Thymus (tissue), 11 donors: ENCODE measurements at regions not wholly inside any gene's neighbourhood (a gene's known extent, or its start where the extent isn't known, plus 50 kb on each side); places are given as distances from the start of the nearest gene placed in this dataset.

Source experiments
- DNase-seq, 9 donors: peaks; one replicate each; pipeline ENCODE4 v3.0.0-alpha.2; 2013; ENCODE audit warnings: low spot score in 9 of 9, low read depth in 6 of 9, missing footprints in 1 of 9
- H3K27ac ChIP-seq, 2 donors: one replicate each; pipeline ENCODE4 v1.5.1; 2013; ENCODE audit warnings: control low read depth in 1 of 2, low read depth in 1 of 2, low read length in 1 of 2, mild to moderate bottlenecking in 1 of 2, moderate library complexity in 1 of 2
- H3K27me3 ChIP-seq, 2 donors: one replicate each; pipeline ENCODE4 v1.5.1; 2013; ENCODE audit warnings: low read length in 1 of 2; ENCODE audit not compliant: control insufficient read depth in 2 of 2, insufficient read depth in 1 of 2
- H3K36me3 ChIP-seq, 2 donors: one replicate each; pipeline ENCODE4 v1.5.1; 2013; ENCODE audit warnings: low read length in 1 of 2, mild to moderate bottlenecking in 1 of 2, moderate library complexity in 1 of 2; ENCODE audit not compliant: control insufficient read depth in 2 of 2, insufficient read depth in 2 of 2
- H3K4me1 ChIP-seq, 2 donors: one replicate each; pipeline ENCODE4 v1.5.1; 2013; ENCODE audit warnings: low read length in 2 of 2; ENCODE audit not compliant: control insufficient read depth in 2 of 2, insufficient read depth in 2 of 2
- H3K4me3 ChIP-seq, 2 donors: one replicate each; pipeline ENCODE4 v1.5.1; 2013; ENCODE audit warnings: low read length in 2 of 2, control low read depth in 1 of 2, mild to moderate bottlenecking in 1 of 2
- H3K9me3 ChIP-seq, 2 donors: one replicate each; pipeline ENCODE4 v1.5.1; 2013; ENCODE audit warnings: low read length in 1 of 2, mild to moderate bottlenecking in 1 of 2; ENCODE audit not compliant: control insufficient read depth in 2 of 2, insufficient read depth in 1 of 2
- WGBS: extraction: QIAGEN DNeasy Blood & Tissue Kit; methylation state at CpG from one replicate; pipeline ENCODE4 v1.1.7; 2013; 5-methylcytosine and 5-hydroxymethylcytosine counted together
- donor health status: healthy.

GRCh38 chr6:93975159-93975558, 555.8 kb upstream of the EPHA7 start:
- no peaks in the 10 kb centered on the region for H3K4me1 ChIP-seq
- WGBS, result 70% methylated on average over 3 of the region's 3 CpGs
- no peak overlapping the region for H3K27ac ChIP-seq
- no peaks in the 10 kb centered on the region for H3K9me3 ChIP-seq
- H3K36me3 ChIP-seq, result no peaks in the 10 kb centered on the region
- no peaks in the 10 kb centered on the region for H3K27me3 ChIP-seq
- DNase-seq, result no peak
- H3K4me3 ChIP-seq, result no peak overlapping the region

GRCh38 chr6:93974332-93974731, 555.0 kb upstream of the EPHA7 start:
- H3K4me3 ChIP-seq, result no peak overlapping the region
- no peak for DNase-seq
- 89% methylated on average over 2 of the region's 2 CpGs for WGBS
- no peaks in the 10 kb centered on the region for H3K27me3 ChIP-seq
- H3K36me3 ChIP-seq, result no peaks in the 10 kb centered on the region
- no peaks in the 10 kb centered on the region for H3K4me1 ChIP-seq
- H3K27ac ChIP-seq, result no peak overlapping the region
- no peaks in the 10 kb centered on the region for H3K9me3 ChIP-seq

GRCh38 chr6:93972791-93973190, 553.4 kb upstream of the EPHA7 start:
- Histone ChIP-seq H3K9me3 (no peaks in the 10 kb centered on the region), H3K36me3 (no peaks in the 10 kb centered on the region), H3K27me3 (no peaks in the 10 kb centered on the region), H3K4me1 (no peaks in the 10 kb centered on the region), H3K4me3 (no peak overlapping the region), H3K27ac (no peak overlapping the region)
- DNase-seq, result no peak
- WGBS, result 94% methylated on average over 3 of the region's 3 CpGs

- no peak for DNase-seq
- Histone ChIP-seq H3K9me3 (no peaks in the 10 kb centered on the region), H3K27me3 (no peaks in the 10 kb centered on the region), H3K27ac (no peak overlapping the region), H3K36me3 (no peaks in the 10 kb centered on the region), H3K4me3 (no peak overlapping the region), H3K4me1 (no peaks in the 10 kb centered on the region)
- WGBS, result 88% methylated on average over 5 of the region's 5 CpGs
Measured at GRCh38 chr6:93970684-93971083, 551.3 kb upstream of the EPHA7 start.

GRCh38 chr6:93968126-93968525, 548.8 kb upstream of the EPHA7 start:
- no peak overlapping the region for H3K4me3 ChIP-seq
- no peaks in the 10 kb centered on the region for H3K9me3 ChIP-seq
- H3K27ac ChIP-seq, result no peak overlapping the region
- H3K4me1 ChIP-seq, result no peaks in the 10 kb centered on the region
- no peaks in the 10 kb centered on the region for H3K36me3 ChIP-seq
- 85% methylated on average over 4 of the region's 4 CpGs for WGBS
- no peak for DNase-seq
- no peaks in the 10 kb centered on the region for H3K27me3 ChIP-seq

- H3K4me3 ChIP-seq, result no peak overlapping the region
- H3K36me3 ChIP-seq, result no peaks in the 10 kb centered on the region
- H3K9me3 ChIP-seq, result no peaks in the 10 kb centered on the region
- no peaks in the 10 kb centered on the region for H3K4me1 ChIP-seq
- 89% methylated on average over 1 of the region's 1 CpG for WGBS
- no peak overlapping the region for H3K27ac ChIP-seq
- no peaks in the 10 kb centered on the region for H3K27me3 ChIP-seq
- DNase-seq, result no peak
Measured at GRCh38 chr6:93964926-93965325, 545.6 kb upstream of the EPHA7 start.

- H3K36me3 ChIP-seq, result no peaks in the 10 kb centered on the region
- no peak for DNase-seq
- no peak overlapping the region for H3K27ac ChIP-seq
- H3K4me3 ChIP-seq, result no peak overlapping the region
- no peaks in the 10 kb centered on the region for H3K9me3 ChIP-seq
- no peaks in the 10 kb centered on the region for H3K4me1 ChIP-seq
- H3K27me3 ChIP-seq, result no peaks in the 10 kb centered on the region
- WGBS, result 54% methylated on average over 1 of the region's 1 CpG
Measured at GRCh38 chr6:93964321-93964720, 545.0 kb upstream of the EPHA7 start.

- Histone ChIP-seq H3K27me3 (no peaks in the 10 kb centered on the region), H3K4me1 (no peaks in the 10 kb centered on the region), H3K9me3 (no peaks in the 10 kb centered on the region), H3K27ac (no peak overlapping the region), H3K36me3 (no peaks in the 10 kb centered on the region), H3K4me3 (no peak overlapping the region)
- DNase-seq, result no peak
- WGBS, result 70% methylated on average over 1 of the region's 1 CpG
Measured at GRCh38 chr6:93962566-93962965, 543.2 kb upstream of the EPHA7 start.

GRCh38 chr6:93954584-93954983, 535.2 kb upstream of the EPHA7 start:
- Histone ChIP-seq H3K4me3 (no peak overlapping the region), H3K36me3 (no peaks in the 10 kb centered on the region), H3K27me3 (no peaks in the 10 kb centered on the region), H3K4me1 (no peaks in the 10 kb centered on the region), H3K27ac (no peak overlapping the region), H3K9me3 (no peaks in the 10 kb centered on the region)
- DNase-seq, result no peak
- 86% methylated on average over 1 of the region's 1 CpG for WGBS

GRCh38 chr6:93943661-93944060, 524.3 kb upstream of the EPHA7 start:
- Histone ChIP-seq H3K27ac (no peak overlapping the region), H3K36me3 (no peaks in the 10 kb centered on the region), H3K27me3 (no peaks in the 10 kb centered on the region), H3K9me3 (no peaks in the 10 kb centered on the region), H3K4me3 (no peak overlapping the region), H3K4me1 (no peaks in the 10 kb centered on the region)
- no peak for DNase-seq
